RWPE1 (cell line): ENCODE measurements at regions not wholly inside any gene's neighbourhood (a gene's known extent, or its start where the extent isn't known, plus 50 kb on each side); places are given as distances from the start of the nearest gene placed in this dataset.

Experiments
- CTCF ChIA-PET: fragments of 350-600 bp; sonication (Branson Sonifier 250); formaldehyde crosslinking; extraction: SDS; loops from one replicate; lab custom pipeline; 2021; lab: Yijun Ruan, JAX
- POLR2A ChIA-PET: fragments of 400-600 bp; formaldehyde crosslinking; extraction: SDS; loops from one replicate; lab custom pipeline; 2020; ENCODE audit warnings: antibody characterized with exemption; ENCODE audit not compliant: low non-redundant PET; lab: Yijun Ruan, JAX
- DNase-seq: peaks from one replicate; pipeline ENCODE4 v3.0.0; 2012; ENCODE audit warnings: low spot score
- H3K27ac ChIP-seq: fragments of 450-650 bp; 2 replicates; pipeline ENCODE4 v1.5.1; 2017
- CTCF ChIP-seq: fragments of 450-650 bp; conservative IDR thresholded peaks from 2 replicates; pipeline ENCODE4 v1.5.1; 2017; ENCODE audit warnings: low read depth, mild to moderate bottlenecking

DNA sequence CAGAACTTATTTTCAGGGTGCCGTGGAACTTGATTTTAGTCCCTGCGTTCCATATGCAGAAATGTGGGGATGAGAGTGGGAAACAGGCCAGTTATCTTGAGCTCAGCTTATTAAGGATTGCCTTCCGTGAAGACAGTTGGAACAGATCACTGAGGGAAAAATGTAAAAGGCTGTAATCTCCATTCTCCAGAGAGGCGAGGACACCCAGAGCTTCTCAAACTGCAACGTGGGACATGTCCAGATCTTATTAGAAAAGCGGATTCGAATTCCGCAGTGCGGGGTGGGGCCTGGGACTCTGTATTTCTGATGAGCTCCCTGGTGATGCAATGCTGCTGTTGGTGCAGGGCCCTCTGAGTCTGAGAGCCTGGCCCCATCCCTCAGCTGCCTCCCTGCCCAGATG is 185.6 kb upstream of the CIBAR2 start:
- no peak for TF ChIP-seq CTCF
- ChIA-PET CTCF (interaction anchor here (0.5 to 1.6 kb wide), 12 partner anchors 12 to 463 kb away, joined by 3 to 6 read pairs (median 4); no protein-coding TSS in a partner anchor), POLR2A (no interaction called here)
- H3K27ac ChIP-seq = no peak overlapping the region
- DNase-seq = no peak

DNA sequence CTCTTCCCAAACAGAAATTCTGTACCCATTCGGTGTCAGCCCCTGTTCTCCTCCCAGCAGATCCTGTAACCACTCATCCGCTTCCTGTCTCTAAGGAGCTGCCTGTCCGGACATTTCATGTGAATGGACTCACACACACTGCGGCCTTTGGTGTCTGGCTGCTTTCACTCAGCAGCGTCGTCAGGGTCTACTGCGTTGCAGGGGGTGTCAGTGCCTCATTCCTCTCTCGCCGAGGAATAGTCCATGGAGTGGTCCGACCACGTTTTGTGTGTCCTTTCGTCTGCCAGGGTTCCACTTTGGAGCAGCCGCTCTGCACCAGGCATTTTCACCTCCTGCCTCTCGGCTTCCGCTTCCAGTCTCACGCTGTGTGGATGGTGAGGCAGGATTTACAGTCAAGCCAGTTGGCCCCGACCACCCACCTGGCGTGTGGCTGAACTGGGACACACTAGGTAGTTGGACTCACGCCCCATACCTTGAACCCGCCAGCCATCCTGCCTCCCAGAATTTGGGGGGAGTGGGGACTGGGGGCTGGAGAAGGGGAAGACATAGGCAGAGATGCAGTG is 188.2 kb upstream of the CIBAR2 start:
- H3K27ac ChIP-seq = peak overlapping the region; percentile 2; the same call in 1 of the 2 replicates
- no peak for DNase-seq
- ChIA-PET CTCF (no interaction called here), POLR2A (no interaction called here)
- TF ChIP-seq CTCF = no peak

DNA sequence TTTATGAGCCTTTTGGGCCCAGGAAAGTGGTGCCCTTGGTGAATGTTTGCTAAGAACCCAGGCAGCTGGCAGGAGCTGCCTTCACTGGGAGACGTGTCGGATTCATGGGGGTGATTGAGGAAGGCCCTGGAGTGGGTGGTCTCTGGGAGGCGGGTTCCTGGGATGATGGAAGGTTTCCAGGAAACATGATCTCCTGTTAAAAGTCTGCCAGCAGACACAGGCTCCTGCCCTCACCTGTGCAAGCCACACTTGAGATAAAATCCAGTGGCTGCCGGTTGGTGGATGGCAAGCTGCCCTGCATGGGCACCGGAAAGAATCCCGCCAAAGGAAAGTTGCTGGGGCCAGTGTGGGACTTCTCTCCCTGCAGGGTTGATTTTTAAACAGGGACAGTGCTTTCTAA is 189.0 kb upstream of the CIBAR2 start:
- no peak for DNase-seq
- peak overlapping the region; percentile 2; the same call in 1 of the 2 replicates for H3K27ac ChIP-seq
- CTCF ChIA-PET = interaction anchor here (0.6 to 1.0 kb wide), 3 partner anchors 186 to 368 kb away, joined by 3 read pairs; no protein-coding TSS in a partner anchor
- POLR2A ChIA-PET = no interaction called here
- no peak for TF ChIP-seq CTCF

DNA sequence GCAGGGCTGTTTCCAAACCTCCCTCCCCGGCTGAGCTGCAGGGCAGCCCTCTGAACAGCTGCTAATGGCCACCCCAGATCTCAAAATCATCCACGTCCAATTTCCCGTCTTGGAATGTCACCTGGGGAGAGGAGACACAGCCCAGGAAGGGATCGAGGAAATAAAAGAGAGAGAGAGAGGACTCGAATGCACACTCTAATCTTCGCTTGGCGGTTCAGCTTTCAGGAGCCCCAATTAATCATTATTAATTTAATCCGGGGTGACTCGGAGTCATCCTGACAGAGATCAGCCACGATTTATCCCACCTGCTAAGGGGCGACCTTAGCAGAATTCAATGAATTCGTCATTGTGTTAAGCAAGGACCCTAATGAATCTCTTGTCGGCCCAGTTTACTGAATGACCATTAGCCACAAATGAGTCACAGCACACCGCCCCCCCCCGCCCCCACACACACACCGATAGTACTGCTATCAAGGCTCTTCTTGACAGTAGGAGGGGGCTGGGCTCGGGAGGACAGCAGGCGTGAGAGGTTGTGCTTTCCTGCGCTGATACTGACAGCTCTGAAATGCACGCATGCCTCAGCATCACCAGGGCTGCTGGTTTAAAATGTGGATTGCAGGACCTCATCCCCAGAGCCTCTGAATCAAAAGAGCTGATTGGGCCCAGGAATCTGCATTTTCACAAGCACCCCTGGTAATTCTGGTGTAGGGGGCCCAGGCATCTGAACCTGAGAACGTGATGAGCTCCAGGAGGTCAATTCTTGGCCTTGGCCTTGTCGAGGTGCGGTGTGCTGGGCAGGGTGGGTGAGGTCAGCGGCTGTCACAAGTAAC is 190.0 kb upstream of the CIBAR2 start:
- DNase-seq = peak; percentile 18
- CTCF ChIA-PET = interaction anchor here (0.6 to 1.0 kb wide), 10 partner anchors 43 to 452 kb away, joined by 3 to 8 read pairs (median 4); no protein-coding TSS in a partner anchor
- POLR2A ChIA-PET = no interaction called here
- no peak overlapping the region for H3K27ac ChIP-seq
- no peak for TF ChIP-seq CTCF

DNA sequence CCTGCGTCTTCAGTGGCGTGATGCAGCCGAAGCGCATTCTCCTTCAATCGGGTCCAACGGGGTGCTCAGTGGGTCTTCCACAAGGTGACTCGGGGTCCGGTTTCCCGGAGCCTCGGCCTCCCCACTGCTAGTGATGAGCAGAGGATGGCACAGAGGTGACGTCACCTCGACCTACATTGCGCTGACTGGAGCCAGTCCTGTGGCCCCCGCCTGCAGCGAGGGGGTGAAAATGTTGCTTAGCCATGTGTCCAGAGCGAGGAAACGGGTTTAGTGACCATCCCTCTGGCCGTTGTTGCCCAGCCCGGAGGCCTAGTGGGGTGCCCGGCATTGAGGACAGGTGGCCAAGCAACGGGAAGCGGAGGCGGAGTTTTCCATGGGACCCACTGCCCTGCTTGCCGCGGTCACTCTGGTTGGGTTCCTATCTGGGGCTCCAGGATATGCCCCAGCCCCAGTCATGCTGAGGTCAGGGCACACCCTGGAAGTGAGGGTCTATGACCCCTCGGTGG is 190.6 kb upstream of the CIBAR2 start:
- no peak for TF ChIP-seq CTCF
- ChIA-PET CTCF (interaction anchor here (0.6 to 1.6 kb wide), 6 partner anchors 56 to 451 kb away, joined by 3 to 8 read pairs (median 4); no protein-coding TSS in a partner anchor), POLR2A (no interaction called here)
- no peak for DNase-seq
- no peak overlapping the region for H3K27ac ChIP-seq

DNA sequence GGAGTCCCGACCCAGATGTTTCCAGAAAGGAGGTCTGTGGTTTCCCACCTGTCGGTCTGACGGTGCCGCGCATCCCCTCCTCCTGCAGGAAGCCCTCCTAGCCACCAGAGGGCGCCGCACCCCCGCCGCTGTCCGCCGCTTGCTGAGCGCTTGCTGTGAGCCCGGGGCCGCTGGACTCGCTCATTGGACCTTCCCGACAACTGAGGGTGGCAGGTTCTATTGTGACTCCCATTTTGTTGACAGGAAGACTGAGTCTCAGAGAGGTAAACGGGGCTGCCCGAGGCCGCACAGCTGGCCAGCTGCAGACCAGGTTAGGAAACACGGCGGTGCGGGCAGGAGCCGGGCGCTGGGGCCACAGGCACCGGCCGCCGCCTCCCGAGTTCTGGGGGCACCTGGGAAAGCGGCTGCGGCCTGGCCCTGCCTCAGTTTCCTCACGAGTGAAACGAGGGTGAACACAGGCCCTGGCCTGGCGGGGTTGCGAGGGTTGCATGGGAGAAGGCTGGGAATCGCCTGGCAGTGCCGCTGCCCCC is 191.1 kb upstream of the CIBAR2 start:
- H3K27ac ChIP-seq = no peak overlapping the region
- POLR2A ChIA-PET = no interaction called here
- DNase-seq = peak; percentile 68
- TF ChIP-seq CTCF = peak; percentile 97
- CTCF ChIA-PET = interaction anchor here (0.6 to 1.6 kb wide), 4 partner anchors 51 to 125 kb away, joined by 3 to 7 read pairs (median 4); no protein-coding TSS in a partner anchor
